GM03348 (cell line): ENCODE measurements at regions not wholly inside any gene's neighbourhood (a gene's known extent, or its start where the extent isn't known, plus 50 kb on each side); places are given as distances from the start of the nearest gene placed in this dataset.

Experiments
- DNase-seq: peaks from one replicate; pipeline ENCODE4 v3.0.0; 2012; ENCODE audit warnings: low spot score

- no peak for DNase-seq
These were observed 256.8 kb downstream of the GABRG2 start for GRCh38 chr5:162324328-162324727.

DNA sequence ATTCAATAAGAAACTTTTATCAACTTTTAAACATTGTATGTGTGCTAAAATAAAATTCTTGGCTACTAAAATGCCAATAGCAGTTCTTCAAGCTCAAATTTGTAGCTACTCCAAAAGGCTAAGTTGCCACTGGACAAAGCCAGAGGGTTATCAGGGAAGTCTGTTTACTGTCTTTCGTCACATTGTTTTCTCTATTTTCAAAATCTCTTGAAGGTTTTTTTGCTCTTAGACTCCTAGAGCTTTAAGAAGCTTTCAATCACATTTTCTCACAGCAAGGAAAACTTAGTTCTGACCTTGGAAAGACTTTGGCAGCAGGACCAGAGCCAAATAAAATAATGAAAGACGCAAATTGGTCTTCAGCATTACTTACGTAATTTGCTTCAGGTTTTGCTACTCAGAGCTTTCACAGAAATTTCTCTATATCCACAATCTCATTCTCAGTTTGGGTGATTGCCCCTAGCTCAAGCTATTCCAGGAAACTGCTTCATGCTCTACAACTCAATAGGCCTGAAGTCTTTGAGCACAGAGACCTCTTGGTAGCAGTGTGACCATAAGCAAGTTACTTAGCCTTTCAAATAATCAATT lies 257.7 kb downstream of the GABRG2 start:
- DNase-seq = no peak

- DNase-seq = no peak
These were observed 267.4 kb downstream of the GABRG2 start for GRCh38 chr5:162334944-162335343.

GRCh38 chr5:162360373-162360931 lies 292.9 kb downstream of the GABRG2 start:
- DNase-seq = no peak

- no peak for DNase-seq
These were observed 304.7 kb downstream of the GABRG2 start for GRCh38 chr5:162372256-162372655.

- no peak for DNase-seq
These were observed 310.3 kb downstream of the GABRG2 start for GRCh38 chr5:162377895-162378294.

GRCh38 chr5:162382839-162383238 lies 315.3 kb downstream of the GABRG2 start:
- DNase-seq = no peak

DNA sequence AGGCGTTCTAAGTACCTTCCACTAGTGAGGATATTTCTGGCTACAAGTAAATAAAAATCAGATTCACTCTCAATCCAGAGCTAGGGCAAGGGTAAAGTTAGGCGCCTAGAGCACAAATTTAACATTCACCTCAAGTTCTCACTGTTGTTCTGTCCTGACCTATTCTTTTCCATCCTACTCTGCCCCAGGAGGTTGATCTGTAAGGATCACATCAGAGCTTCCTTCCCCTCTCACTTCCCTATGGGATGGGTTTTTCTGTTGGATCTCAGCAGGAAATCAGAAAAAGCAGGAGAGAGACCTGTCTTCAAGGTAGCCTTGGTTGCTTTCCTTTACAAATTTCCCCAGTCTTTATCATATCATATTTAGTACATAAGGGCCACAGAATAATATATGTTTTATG lies 316.7 kb downstream of the GABRG2 start:
- DNase-seq = no peak

GRCh38 chr5:162391833-162392232 lies 324.3 kb downstream of the GABRG2 start:
- DNase-seq = no peak

DNA sequence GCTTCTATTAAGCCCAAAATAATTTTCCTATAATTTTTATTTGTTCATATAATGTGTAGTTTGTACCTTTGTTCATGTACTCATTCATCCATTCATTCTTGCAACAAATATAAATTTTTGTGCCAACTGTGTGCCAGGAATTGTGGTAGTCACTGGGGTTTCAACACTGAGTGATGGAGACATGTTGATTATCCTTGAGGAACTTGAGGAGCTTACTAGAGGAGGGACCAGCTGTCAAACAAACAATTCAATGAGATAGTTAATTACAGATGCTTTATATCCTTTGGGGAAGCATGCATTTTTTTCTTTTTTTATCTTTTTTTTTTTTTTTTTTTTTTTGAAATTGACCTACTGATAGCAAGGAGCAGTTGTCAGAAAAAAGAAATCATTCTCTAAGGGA lies 324.8 kb downstream of the GABRG2 start:
- DNase-seq = no peak

GRCh38 chr5:162393534-162393933 lies 326.0 kb downstream of the GABRG2 start:
- no peak for DNase-seq

GRCh38 chr5:162407614-162408013 lies 340.0 kb downstream of the GABRG2 start:
- no peak for DNase-seq

DNA sequence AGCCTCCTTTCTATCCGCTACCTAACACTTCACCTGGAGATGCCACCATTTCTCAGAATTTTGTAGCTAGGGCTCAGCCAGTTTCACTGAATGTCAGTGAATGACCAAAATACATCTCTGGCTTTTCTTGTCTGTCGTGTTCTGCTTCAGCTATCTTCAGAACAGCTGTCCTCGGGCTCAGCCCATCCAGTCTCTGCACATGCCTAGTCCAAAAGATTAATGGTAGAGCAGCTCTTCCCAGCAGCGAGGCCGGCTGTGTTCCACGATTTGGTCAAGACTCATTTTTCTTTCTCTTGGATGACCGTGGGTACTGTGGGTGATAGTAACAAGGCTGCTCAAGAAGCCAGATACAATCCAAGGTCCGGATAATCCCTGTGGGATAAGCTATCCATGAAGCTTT lies 342.8 kb downstream of the GABRG2 start:
- DNase-seq = no peak

DNA sequence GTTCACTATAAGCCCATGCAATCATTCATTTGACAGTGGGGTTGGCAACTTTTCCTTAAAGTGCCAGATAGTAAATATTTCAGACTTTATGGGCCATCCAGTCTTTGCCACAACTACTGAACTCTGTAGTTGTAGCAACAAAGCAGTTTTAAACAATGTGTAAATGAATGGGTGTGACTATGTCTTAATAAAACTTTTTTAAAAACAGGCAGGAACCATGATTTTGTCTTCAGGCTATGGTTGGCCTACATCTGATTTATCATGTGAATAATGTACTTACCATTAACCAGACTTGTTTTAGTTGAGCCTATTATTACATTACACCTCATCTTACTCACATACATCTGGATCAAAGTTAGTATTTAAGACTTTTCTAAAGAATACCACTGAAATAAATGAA lies 361.6 kb downstream of the GABRG2 start:
- no peak for DNase-seq

GRCh38 chr5:162434281-162434680 lies 366.7 kb downstream of the GABRG2 start:
- DNase-seq = no peak

DNA sequence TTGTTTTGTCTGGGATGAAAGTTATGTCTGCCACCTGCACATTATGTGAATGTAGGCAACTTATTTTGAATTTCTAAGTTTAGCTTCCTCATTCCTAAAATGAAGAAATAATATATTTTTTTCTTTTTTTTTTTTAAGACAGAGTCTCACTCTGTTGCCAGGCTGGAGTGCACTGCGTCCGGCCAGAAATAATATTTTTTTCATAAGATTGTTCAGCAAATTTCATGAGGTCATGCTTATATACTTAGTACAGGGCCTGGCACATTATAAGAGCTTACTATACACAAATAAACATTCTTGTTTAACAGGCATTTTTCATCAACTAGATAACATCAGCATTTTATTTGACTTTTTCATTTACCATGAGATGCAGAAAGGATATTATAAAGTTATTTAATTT lies 368.5 kb downstream of the GABRG2 start:
- DNase-seq = no peak

- DNase-seq = no peak
These were observed 376.7 kb downstream of the GABRG2 start for GRCh38 chr5:162444129-162444762.

DNA sequence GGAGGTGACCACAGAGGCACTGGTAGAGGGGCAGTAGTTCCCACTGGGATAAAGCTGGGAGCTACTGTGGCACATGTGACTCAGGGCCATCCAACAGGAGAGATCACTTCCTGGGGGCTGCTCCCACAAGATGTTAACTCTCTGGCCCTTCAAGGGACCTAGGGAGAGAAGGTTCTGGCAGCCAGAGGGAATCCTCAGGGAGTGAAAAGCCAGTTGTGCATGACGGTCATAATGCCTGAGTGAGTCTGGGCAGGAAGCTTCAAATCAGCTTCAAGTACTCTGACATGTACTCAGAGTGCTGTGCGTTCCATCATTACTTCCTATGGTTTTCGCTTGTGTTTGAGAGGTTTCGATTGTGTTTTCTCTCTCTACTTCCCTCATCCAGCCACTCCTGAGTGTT lies 388.5 kb downstream of the GABRG2 start:
- DNase-seq = no peak

DNA sequence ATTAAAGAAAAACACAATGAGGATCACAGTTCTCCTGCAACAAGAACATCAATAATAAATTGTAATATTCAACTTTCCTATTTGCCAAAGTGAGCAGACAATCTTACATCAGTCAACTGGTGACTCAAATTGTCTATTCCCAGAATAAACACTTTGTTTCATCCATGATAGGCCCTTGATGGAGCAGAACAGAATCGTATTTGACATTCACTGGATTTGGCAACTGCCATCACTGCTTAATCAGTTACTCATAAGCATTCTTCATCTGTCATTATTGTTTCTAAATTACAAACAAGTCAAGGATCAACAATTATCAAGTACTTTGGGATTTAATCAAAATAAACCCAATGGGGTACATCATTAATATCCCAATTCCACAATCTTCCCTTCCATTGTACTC lies 398.4 kb downstream of the GABRG2 start:
- no peak for DNase-seq

- no peak for DNase-seq
These were observed 405.6 kb downstream of the GABRG2 start for GRCh38 chr5:162473041-162473714.

GRCh38 chr5:162474239-162474638 lies 406.7 kb downstream of the GABRG2 start:
- no peak for DNase-seq

- no peak for DNase-seq
These were observed 416.5 kb downstream of the GABRG2 start for GRCh38 chr5:162484095-162484494.

DNA sequence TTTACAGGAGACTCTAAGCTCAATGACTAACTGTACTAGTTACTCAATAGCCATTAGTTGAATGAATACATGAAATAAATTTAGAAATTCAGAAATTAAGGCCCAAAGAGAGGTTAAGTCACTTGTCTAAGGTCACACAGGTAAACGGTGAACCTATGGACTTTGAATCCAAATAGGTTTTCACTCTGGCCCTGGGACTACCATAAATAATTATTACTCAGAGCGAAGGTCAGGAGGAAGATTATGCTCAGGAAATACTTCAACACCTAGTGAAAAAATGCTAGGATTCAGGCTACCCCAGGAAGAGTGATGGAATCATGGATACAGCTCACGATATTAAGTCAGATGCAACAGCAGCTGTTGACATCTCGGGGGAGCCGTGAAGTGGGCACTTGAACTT lies 417.4 kb downstream of the GABRG2 start:
- no peak for DNase-seq
